Keratinocyte (primary cell): ENCODE measurements at regions not wholly inside any gene's neighbourhood (a gene's known extent, or its start where the extent isn't known, plus 50 kb on each side); places are given as distances from the start of the nearest gene placed in this dataset.

Experiments
- DNase-seq: peaks from one replicate; pipeline ENCODE4 v3.0.0-alpha.2; 2011; ENCODE audit warnings: low read depth, missing footprints, low spot score
- FAIRE-seq: peaks from 2 replicates; lab custom pipeline; 2011; peaks lifted over from hg19 to GRCh38; lab: Jason Lieb, UNC
- H2AFZ ChIP-seq: 2 replicates; pipeline ENCODE4 v1.6.0; 2012; ENCODE audit warnings: low read length, control low read depth, inconsistent platforms; ENCODE audit not compliant: control insufficient read depth
- H3K27ac ChIP-seq: 2 replicates; pipeline ENCODE4 v1.5.1; 2011; ENCODE audit warnings: low read length; ENCODE audit not compliant: control insufficient read depth, insufficient read depth
- H3K27me3 ChIP-seq: 3 replicates; pipeline ENCODE4 v1.6.0; 2011; ENCODE audit warnings: low read length; ENCODE audit not compliant: control insufficient read depth, insufficient read depth; ENCODE audit errors: extremely low read depth
- H3K36me3 ChIP-seq, 2 experiments: 2 replicates in 1 of 2; 3 replicates in 1 of 2; pipeline ENCODE4 v1.5.1; 2011; ENCODE audit warnings: low read length in 2 of 2, mild to moderate bottlenecking in 1 of 2; ENCODE audit not compliant: control insufficient read depth in 2 of 2, insufficient read depth in 2 of 2; ENCODE audit errors: extremely low read depth in 1 of 2
- H3K4me1 ChIP-seq: 3 replicates; pipeline ENCODE4 v1.5.1; 2011; ENCODE audit warnings: low read length; ENCODE audit not compliant: control insufficient read depth, insufficient read depth; ENCODE audit errors: extremely low read depth
- H3K4me2 ChIP-seq: 3 replicates; pipeline ENCODE4 v1.6.0; 2011; ENCODE audit warnings: low read depth, low read length; ENCODE audit not compliant: control insufficient read depth, insufficient read depth; ENCODE audit errors: extremely low read depth
- H3K4me3 ChIP-seq, 3 experiments: fragments of 200-600 bp in 1 of 3; sonication (generic) in 1 of 3; 2 replicates in 2 of 3; 3 replicates in 1 of 3; pipeline ENCODE4 v1.5.1; 2011 to 2016; ENCODE audit warnings: low read length in 3 of 3, mild to moderate bottlenecking in 3 of 3, control low read depth in 2 of 3, inconsistent platforms in 1 of 3, low read depth in 1 of 3, mixed read lengths in 1 of 3, mixed run types in 1 of 3, moderate library complexity in 1 of 3; ENCODE audit not compliant: control insufficient read depth in 2 of 3, insufficient read depth in 2 of 3; ENCODE audit errors: extremely low read depth in 1 of 3
- H3K79me2 ChIP-seq: 2 replicates; pipeline ENCODE4 v1.6.0; 2012; ENCODE audit warnings: low read length; ENCODE audit not compliant: control insufficient read depth, insufficient read depth
- H3K9ac ChIP-seq: 3 replicates; pipeline ENCODE4 v1.6.0; 2011; ENCODE audit warnings: low read length; ENCODE audit not compliant: control insufficient read depth, insufficient read depth; ENCODE audit errors: extremely low read depth
- H3K9me1 ChIP-seq: 3 replicates; pipeline ENCODE4 v1.6.0; 2011; ENCODE audit warnings: low read length; ENCODE audit not compliant: control insufficient read depth, insufficient read depth; ENCODE audit errors: extremely low read depth
- H3K9me3 ChIP-seq: 2 replicates; pipeline ENCODE4 v1.5.1; 2012; ENCODE audit warnings: low read depth, low read length; ENCODE audit not compliant: control insufficient read depth
- H4K20me1 ChIP-seq: 3 replicates; pipeline ENCODE4 v1.6.0; 2011; ENCODE audit warnings: low read length; ENCODE audit not compliant: control insufficient read depth, insufficient read depth; ENCODE audit errors: extremely low read depth
- CTCF ChIP-seq, 3 experiments: IDR thresholded peaks in 1 of 3; conservative IDR thresholded peaks in 1 of 3; optimal IDR thresholded peaks in 1 of 3; 2 replicates in 2 of 3; 3 replicates in 1 of 3; pipeline versions ENCODE3 to v1.5.1; 2011; ENCODE audit warnings: low read length in 3 of 3, mild to moderate bottlenecking in 3 of 3, moderate library complexity in 2 of 3, control low read depth in 1 of 3, inconsistent platforms in 1 of 3; ENCODE audit not compliant: insufficient read depth in 2 of 3; ENCODE audit errors: extremely low read depth in 1 of 3
- EZH2 ChIP-seq: IDR thresholded peaks from one replicate; pipeline ENCODE4 v1.6.1; 2012; ENCODE audit warnings: inconsistent platforms, mild to moderate bottlenecking, low read length, moderate library complexity
- dilution Hi-C: fragments of 300-500 bp; cut with MboI; formaldehyde crosslinking; loops from one replicate; pipeline ENCODE4 v1.7.0; 2020; ENCODE audit warnings: low sequenced_read_pairs; ENCODE audit not compliant: extremely low pct_ligation_motif_present

- Histone ChIP-seq H3K9ac (no peak overlapping the region), H3K27me3 (no peaks in the 10 kb centered on the region), H3K27ac (no peak overlapping the region), H2AFZ (no peak overlapping the region), H3K4me2 (no peak overlapping the region), H3K4me3 (no peak overlapping the region), H4K20me1 (no peaks in the 10 kb centered on the region), H3K36me3 (no peaks in the 10 kb centered on the region), H3K9me1 (no peaks in the 10 kb centered on the region), H3K9me3 (no peaks in the 10 kb centered on the region), H3K4me1 (peaks cover 32% of the 10 kb centered on the region), H3K79me2 (no peaks in the 10 kb centered on the region)
- no peak for DNase-seq
- dilution Hi-C loops = no loop called here
- TF ChIP-seq CTCF (optimal IDR thresholded peaks at IDR 0.05 in 1 of 3, IDR thresholded peaks at IDR 0.05 in 1 of 3, conservative IDR thresholded peaks at IDR 0.05 in 1 of 3; ENCODE audit: extremely low read depth in 1 of 3, insufficient read depth in 2 of 3, low read length in 3 of 3) = no peak
- no peak for TF ChIP-seq EZH2
- FAIRE-seq = no peak
Measured at GRCh38 chr5:74293182-74293581, 347.3 kb downstream of the ENC1 start.

GRCh38 chr5:74290634-74291241 is 349.8 kb downstream of the ENC1 start:
- TF ChIP-seq CTCF (optimal IDR thresholded peaks at IDR 0.05 in 1 of 3, IDR thresholded peaks at IDR 0.05 in 1 of 3, conservative IDR thresholded peaks at IDR 0.05 in 1 of 3; ENCODE audit: extremely low read depth in 1 of 3, insufficient read depth in 2 of 3, low read length in 3 of 3) (no peak), EZH2 (no peak)
- dilution Hi-C loops = no loop called here
- no peak for FAIRE-seq
- H3K9me3 ChIP-seq = no peaks in the 10 kb centered on the region
- no peak overlapping the region for H3K27ac ChIP-seq
- H3K4me3 ChIP-seq = no peak overlapping the region
- no peak overlapping the region for H3K9ac ChIP-seq
- H4K20me1 ChIP-seq = no peaks in the 10 kb centered on the region
- H3K36me3 ChIP-seq = no peaks in the 10 kb centered on the region
- DNase-seq = no peak
- H3K4me2 ChIP-seq = no peak overlapping the region
- H3K9me1 ChIP-seq = no peaks in the 10 kb centered on the region
- peaks cover 24% of the 10 kb centered on the region for H3K4me1 ChIP-seq
- no peak overlapping the region for H2AFZ ChIP-seq
- H3K27me3 ChIP-seq = no peaks in the 10 kb centered on the region
- H3K79me2 ChIP-seq = no peaks in the 10 kb centered on the region
